K562 (cell line): ENCODE measurements at regions not wholly inside any gene's neighbourhood (a gene's known extent, or its start where the extent isn't known, plus 50 kb on each side); places are given as distances from the start of the nearest gene placed in this dataset.

Experiments used
- CHD4 ChIP-seq: fragments of 200-600 bp; sonication (generic); IDR thresholded peaks from 3 replicates; pipeline ENCODE4 v1.6.1; 2012; ENCODE audit warnings: low read depth, mild to moderate bottlenecking, mixed read lengths, low read length, inconsistent platforms; ENCODE audit not compliant: insufficient read depth, insufficient replicate concordance, poor library complexity, severe bottlenecking
- CTCF ChIP-seq, 3 experiments: IDR thresholded peaks in 2 of 3; conservative IDR thresholded peaks in 1 of 3; 2 replicates each; pipeline ENCODE4 v1.5.1; 2011 to 2012; ENCODE audit warnings: low read length in 3 of 3, mild to moderate bottlenecking in 3 of 3, control low read depth in 2 of 3, improper control_type of control experiment in 1 of 3, inconsistent platforms in 1 of 3, low read depth in 1 of 3, mixed read lengths in 1 of 3, moderate library complexity in 1 of 3; ENCODE audit not compliant: insufficient read depth in 2 of 3
- POLR2A ChIP-seq: fragments of 450-650 bp; conservative IDR thresholded peaks from 2 replicates; pipeline ENCODE4 v1.6.1; 2016
- POLR2G ChIP-seq: fragments of 200-400 bp; formaldehyde crosslinking; IDR thresholded peaks from 2 replicates; pipeline ENCODE4 v1.6.1; 2017; ENCODE audit warnings: low read depth, mild to moderate bottlenecking, antibody characterized with exemption, low read length, moderate library complexity
- ZKSCAN3 ChIP-seq: fragments of 250-450 bp; sonication (Bioruptor Pico); IDR thresholded peaks from 2 replicates; pipeline ENCODE4 v1.4.0; 2020
- ZNF766 ChIP-seq: fragments of 200-800 bp; sonication (Bioruptor generic); conservative IDR thresholded peaks from 2 replicates; pipeline ENCODE4 v1.6.1; 2016; ENCODE audit warnings: missing genetic modification characterization, missing compliant biosample characterization
- TF ChIP-seq, protein P1 (sequence below): sonication (generic); formaldehyde crosslinking; IDR thresholded peaks from 2 replicates; pipeline ENCODE4 v1.8.1; 2023; ENCODE audit warnings: mild to moderate bottlenecking, missing genetic modification reagents

DNA sequence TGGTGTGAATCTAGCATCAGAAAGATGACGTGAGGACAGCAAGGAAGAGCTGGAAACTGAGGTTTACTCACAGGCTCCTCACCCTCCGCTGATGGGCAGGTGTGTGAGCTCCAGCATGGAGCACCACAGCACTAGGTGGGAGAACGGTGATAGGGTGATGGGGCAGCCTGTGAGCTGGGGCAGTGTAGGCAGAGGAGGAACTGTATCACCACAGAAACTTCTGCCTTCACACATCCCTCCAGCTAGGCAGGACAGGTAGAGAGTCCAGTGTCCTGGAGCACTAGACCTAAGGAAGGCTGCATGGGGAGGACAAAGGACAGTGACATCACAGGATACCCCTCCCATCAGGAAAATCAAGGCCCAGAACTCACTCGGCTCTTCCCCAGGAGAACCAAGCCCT is 241.8 kb upstream of the PRSS58 start:
- no peak for TF ChIP-seq ZKSCAN3 (CRISPR knock-in tag)
- TF ChIP-seq POLR2A, result no peak
- no peak for TF ChIP-seq ZNF766
- TF ChIP-seq CHD4, result no peak
- TF ChIP-seq CTCF (IDR thresholded peaks at IDR 0.05 in 2 of 3, conservative IDR thresholded peaks at IDR 0.05 in 1 of 3; ENCODE audit: insufficient read depth in 2 of 3, low read depth in 1 of 3, low read length in 3 of 3), result no peak
- TF ChIP-seq POLR2G, result no peak
- TF ChIP-seq, protein P1, sequence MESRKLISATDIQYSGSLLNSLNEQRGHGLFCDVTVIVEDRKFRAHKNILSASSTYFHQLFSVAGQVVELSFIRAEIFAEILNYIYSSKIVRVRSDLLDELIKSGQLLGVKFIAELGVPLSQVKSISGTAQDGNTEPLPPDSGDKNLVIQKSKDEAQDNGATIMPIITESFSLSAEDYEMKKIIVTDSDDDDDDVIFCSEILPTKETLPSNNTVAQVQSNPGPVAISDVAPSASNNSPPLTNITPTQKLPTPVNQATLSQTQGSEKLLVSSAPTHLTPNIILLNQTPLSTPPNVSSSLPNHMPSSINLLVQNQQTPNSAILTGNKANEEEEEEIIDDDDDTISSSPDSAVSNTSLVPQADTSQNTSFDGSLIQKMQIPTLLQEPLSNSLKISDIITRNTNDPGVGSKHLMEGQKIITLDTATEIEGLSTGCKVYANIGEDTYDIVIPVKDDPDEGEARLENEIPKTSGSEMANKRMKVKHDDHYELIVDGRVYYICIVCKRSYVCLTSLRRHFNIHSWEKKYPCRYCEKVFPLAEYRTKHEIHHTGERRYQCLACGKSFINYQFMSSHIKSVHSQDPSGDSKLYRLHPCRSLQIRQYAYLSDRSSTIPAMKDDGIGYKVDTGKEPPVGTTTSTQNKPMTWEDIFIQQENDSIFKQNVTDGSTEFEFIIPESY (CRISPR knock-in tag), result no peak
